ENCODE measurements at regions not wholly inside any gene's neighbourhood (a gene's known extent, or its start where the extent isn't known, plus 50 kb on each side); places are given as distances from the start of the nearest gene placed in this dataset.

DNA sequence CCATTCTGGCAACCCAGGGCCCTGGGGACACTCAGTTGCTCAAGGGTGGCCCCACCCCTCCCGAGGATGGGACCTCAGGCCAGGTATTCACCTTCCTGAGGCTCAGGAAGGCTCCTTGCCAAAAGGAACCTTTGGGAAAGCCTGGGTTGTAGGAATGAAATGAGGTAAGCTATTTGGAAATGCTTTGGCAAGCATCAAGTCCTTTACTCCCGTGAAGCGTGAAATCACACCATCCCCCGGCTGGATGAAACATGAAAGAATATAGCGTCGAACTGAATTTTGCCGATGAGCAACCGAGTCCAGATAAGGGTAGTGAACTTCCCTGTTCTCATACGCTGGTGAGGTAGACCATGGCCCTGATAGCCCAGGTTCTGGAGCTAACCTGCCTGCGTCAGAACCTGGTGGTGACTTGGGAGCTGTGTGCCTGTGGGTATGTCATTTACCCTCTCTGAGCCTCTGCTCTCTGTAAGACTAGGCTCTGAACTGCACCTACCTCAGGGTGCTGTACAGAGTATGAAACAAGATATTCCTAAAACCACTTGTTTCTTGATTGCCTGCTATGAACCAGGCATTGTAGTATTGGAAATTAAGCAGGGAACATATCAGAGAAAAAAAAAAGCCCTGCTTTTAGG lies 105.3 kb upstream of the BOD1 start:
- Histone ChIP-seq H3K27me3 (ENCODE audit: control insufficient read depth, insufficient read depth, low read length) (no peaks in the 10 kb centered on the region), H3K4me3 (ENCODE audit: low read depth, low read length) (no peak overlapping the region), H3K36me3 (ENCODE audit: control insufficient read depth, insufficient read depth, low read length) (no peaks in the 10 kb centered on the region)
- DNase-seq (ENCODE audit: low read depth): no peak
- TF ChIP-seq, protein P1, sequence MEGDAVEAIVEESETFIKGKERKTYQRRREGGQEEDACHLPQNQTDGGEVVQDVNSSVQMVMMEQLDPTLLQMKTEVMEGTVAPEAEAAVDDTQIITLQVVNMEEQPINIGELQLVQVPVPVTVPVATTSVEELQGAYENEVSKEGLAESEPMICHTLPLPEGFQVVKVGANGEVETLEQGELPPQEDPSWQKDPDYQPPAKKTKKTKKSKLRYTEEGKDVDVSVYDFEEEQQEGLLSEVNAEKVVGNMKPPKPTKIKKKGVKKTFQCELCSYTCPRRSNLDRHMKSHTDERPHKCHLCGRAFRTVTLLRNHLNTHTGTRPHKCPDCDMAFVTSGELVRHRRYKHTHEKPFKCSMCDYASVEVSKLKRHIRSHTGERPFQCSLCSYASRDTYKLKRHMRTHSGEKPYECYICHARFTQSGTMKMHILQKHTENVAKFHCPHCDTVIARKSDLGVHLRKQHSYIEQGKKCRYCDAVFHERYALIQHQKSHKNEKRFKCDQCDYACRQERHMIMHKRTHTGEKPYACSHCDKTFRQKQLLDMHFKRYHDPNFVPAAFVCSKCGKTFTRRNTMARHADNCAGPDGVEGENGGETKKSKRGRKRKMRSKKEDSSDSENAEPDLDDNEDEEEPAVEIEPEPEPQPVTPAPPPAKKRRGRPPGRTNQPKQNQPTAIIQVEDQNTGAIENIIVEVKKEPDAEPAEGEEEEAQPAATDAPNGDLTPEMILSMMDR (IDR thresholded peaks at IDR 0.05; ENCODE audit: insufficient read depth, low read length, poor library complexity, severe bottlenecking): no peak

DNA sequence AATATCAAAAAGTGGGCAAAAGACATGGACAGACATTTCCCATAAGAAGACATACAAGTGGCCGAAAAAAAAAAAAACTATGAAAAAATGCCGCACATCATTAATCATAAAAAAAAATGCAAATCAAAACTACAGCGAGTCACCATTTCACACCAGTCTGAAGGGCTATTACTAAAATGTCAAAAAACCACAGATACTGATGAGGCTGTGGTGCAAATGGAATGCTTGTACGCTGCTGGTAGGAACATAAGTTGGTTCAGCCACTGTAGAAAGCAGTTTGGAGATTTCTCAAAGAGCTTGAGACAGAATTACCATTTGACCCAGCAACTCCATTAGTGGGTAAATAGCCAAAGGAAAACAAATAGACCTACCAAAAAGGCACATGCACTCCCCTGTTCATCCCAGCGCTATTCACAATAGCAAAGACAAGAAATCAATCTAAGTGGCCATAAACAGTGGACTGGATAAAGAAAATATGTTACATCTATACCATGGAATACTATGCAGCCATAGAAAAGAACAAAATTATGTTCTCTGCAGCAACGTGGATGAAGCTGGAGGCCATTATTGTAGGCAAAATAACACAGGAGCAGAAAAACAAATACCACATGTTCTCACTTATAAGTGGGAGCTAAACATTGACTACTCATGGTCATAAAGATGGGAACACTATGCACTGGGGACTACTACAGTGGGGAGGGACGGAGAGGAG lies 110.6 kb upstream of the BOD1 start:
- no peak for DNase-seq (ENCODE audit: low read depth)
- TF ChIP-seq, protein P1 (IDR thresholded peaks at IDR 0.05; ENCODE audit: insufficient read depth, low read length, poor library complexity, severe bottlenecking): no peak
- Histone ChIP-seq H3K36me3 (ENCODE audit: control insufficient read depth, insufficient read depth, low read length) (no peaks in the 10 kb centered on the region), H3K4me3 (ENCODE audit: low read depth, low read length) (no peak overlapping the region), H3K27me3 (ENCODE audit: control insufficient read depth, insufficient read depth, low read length) (no peaks in the 10 kb centered on the region)

DNA sequence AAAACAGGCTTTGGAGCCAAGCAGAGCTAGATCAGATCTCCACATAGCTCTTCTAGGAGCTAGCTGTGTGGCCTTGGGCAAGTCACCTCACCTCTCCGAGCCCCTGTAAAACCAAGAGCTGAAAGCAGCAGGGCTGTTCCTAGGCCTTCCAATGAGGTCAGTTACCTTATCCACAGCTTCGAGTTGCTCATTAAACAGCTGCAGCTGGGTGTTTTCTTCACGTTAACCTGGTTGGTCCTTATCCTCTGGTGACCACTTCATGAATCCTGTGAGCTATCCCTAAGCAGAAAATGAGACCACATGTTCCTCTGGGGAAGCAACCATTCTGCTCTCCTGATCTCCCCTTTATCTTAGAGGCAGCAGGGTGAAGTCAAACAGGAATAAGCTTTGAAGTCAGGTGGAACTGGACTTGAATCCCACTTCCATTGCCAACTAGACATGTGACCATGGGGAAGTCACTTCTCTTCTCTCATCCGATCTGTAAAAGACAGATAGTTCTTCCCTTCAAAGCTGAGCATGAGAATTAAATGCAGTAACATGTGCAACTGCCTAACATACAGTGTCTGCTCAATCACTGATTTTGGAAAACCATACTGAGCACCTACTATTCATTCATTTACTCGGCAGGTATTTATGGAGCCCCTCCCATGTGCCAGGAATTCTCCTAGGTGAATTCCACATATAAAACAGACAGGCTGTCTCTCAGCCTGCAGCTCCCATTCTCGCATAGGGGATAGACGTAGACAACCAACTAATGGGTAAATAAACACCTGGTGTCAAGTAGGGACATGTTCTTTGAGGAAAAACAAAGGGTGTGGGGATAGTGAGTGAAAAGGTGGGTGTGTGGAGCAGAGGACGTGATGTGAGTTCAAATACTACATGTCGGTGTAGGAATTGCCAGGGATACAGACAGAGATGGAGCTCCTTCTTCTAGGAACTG lies 111.7 kb upstream of the BOD1 start:
- no peak for DNase-seq (ENCODE audit: low read depth)
- Histone ChIP-seq H3K4me3 (ENCODE audit: low read depth, low read length) (no peak overlapping the region), H3K27me3 (ENCODE audit: control insufficient read depth, insufficient read depth, low read length) (no peaks in the 10 kb centered on the region), H3K36me3 (ENCODE audit: control insufficient read depth, insufficient read depth, low read length) (no peaks in the 10 kb centered on the region)
- TF ChIP-seq, protein P1 (IDR thresholded peaks at IDR 0.05; ENCODE audit: insufficient read depth, low read length, poor library complexity, severe bottlenecking): no peak

DNA sequence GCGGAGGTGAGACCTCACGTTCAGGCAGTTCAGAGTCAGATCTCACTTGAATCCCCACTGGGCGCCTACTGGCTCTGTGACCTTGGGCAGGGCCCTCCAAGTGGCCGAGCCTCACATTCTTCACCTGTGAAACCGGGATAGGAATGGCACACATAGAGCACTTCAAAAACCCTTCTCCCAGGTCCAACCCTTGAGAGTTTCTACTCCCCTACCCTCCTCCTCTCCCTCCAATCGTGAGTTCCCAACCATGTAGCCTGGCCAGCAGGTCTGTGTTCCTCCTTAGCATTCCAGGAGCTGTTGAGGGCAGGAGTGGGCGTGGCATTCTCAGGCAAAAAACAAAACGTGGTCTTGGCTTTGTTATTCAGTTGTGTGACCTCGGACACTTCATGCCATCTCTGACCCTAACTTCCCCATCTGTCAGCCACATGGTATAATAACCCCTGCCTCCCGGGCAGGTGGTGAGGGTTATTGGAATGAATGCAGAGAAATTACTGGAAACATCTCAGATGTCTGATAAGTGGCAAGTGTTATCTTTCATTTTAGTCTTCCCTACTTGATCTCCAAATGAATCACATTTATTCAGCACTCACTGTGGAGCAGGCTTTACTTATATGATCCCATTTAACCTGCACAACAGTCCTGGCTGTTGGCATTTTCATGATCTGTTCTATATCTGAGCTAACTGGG lies 112.8 kb upstream of the BOD1 start:
- no peak for DNase-seq (ENCODE audit: low read depth)
- TF ChIP-seq, protein P1 (IDR thresholded peaks at IDR 0.05; ENCODE audit: insufficient read depth, low read length, poor library complexity, severe bottlenecking): no peak
- H3K27me3 ChIP-seq (ENCODE audit: control insufficient read depth, insufficient read depth, low read length): no peaks in the 10 kb centered on the region
- H3K36me3 ChIP-seq (ENCODE audit: control insufficient read depth, insufficient read depth, low read length): no peaks in the 10 kb centered on the region
- H3K4me3 ChIP-seq (ENCODE audit: low read depth, low read length): no peak overlapping the region

DNA sequence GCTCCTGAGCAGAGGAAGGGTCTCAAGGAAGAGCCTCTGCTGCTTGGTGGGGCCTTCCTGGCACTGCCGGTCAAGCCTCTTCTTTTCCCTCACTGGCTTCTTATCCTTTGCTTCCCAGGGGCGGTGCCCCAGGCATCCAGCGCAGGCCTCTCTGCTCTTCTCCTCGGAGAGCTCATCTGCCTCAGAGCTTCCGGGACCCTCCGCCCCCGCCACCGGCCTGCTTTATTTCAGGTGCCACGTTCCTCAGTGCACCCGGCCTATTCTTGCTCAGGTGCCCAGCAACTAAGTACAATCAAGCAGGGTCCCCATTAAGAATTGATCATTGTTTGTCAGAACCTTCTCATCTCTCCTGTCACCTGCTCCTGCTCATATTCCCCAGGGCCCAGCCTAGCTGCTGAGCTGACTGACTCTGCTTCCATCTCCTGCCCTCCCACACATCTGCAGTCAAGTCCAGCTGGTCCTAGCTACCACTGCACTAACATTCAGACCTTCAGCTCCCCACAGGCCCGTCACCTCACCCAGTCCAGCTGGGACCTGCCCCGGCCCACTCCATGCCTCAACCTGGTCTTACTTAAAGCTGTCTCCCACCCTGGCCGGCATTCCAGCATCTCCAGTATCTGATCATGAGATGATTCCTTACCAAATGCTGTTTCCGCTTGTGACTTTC lies 114.3 kb upstream of the BOD1 start:
- Histone ChIP-seq H3K27me3 (ENCODE audit: control insufficient read depth, insufficient read depth, low read length) (no peaks in the 10 kb centered on the region), H3K36me3 (ENCODE audit: control insufficient read depth, insufficient read depth, low read length) (no peaks in the 10 kb centered on the region), H3K4me3 (ENCODE audit: low read depth, low read length) (no peak overlapping the region)
- TF ChIP-seq, protein P1 (IDR thresholded peaks at IDR 0.05; ENCODE audit: insufficient read depth, low read length, poor library complexity, severe bottlenecking): no peak
- DNase-seq (ENCODE audit: low read depth): no peak

Data from kidney epithelial cell (primary cell).